GM12878 (cell line): ENCODE measurements at regions not wholly inside any gene's neighbourhood (a gene's known extent, or its start where the extent isn't known, plus 50 kb on each side); places are given as distances from the start of the nearest gene placed in this dataset.

Source experiments
- ATAC-seq: fragments of 200-7000 bp; cut with Tn5 transposase; 3 replicates; pipeline ENCODE4 v1.9.1; 2020; ENCODE audit warnings: mild to moderate bottlenecking, moderate library complexity
- BruUV-seq: library from RNA; stranded (reverse); fragments of 400-500 nt; replicated peaks from 2 replicates; lab custom pipeline; 2021; lab: Mats Ljungman, UMichigan
- CTCF ChIA-PET: fragments of 300-600 bp; sonication (Branson Sonifier 250); formaldehyde crosslinking; extraction: SDS; loops from one replicate; lab custom pipeline; 2021; ENCODE audit warnings: inconsistent platforms; lab: Yijun Ruan, JAX
- POLR2A ChIA-PET: fragments of 350-600 bp; formaldehyde crosslinking; extraction: SDS; loops from one replicate; lab custom pipeline; 2021; ENCODE audit warnings: inconsistent platforms; lab: Charles Lee
- RAD21 ChIA-PET: fragments of 300-600 bp; sonication (Branson Sonifier 250); formaldehyde crosslinking; loops from one replicate; lab custom pipeline; 2023; ENCODE audit warnings: antibody characterized with exemption; ENCODE audit not compliant: unreplicated experiment; lab: Charles Lee
- SMC1A ChIA-PET: fragments of 300-600 bp; sonication (Branson Sonifier 250); formaldehyde crosslinking; loops from one replicate; lab custom pipeline; 2023; ENCODE audit not compliant: unreplicated experiment, uncharacterized antibody; lab: Charles Lee
- DNase-seq: peaks from one replicate; pipeline ENCODE4 v3.0.0-alpha.2; 2011; ENCODE audit warnings: low read depth, low spot score
- FAIRE-seq: peaks from 3 replicates; lab custom pipeline; 2011; peaks lifted over from hg19 to GRCh38; lab: Jason Lieb, UNC
- H2AFZ ChIP-seq: 2 replicates; pipeline ENCODE4 v1.6.0; 2011; ENCODE audit warnings: low read depth, low read length, control low read depth; ENCODE audit not compliant: control insufficient read depth
- H3K27ac ChIP-seq: 2 replicates; pipeline ENCODE4 v1.5.1; 2011; ENCODE audit warnings: control low read depth; ENCODE audit not compliant: control insufficient read depth, insufficient read depth
- H3K27me3 ChIP-seq, 2 experiments: replicated peaks in 1 of 2; 2 replicates each; pipeline versions ENCODE4 v1.6.0 to v1.6.1; 2011; ENCODE audit warnings: low read length in 1 of 2; ENCODE audit not compliant: control insufficient read depth in 2 of 2, insufficient read depth in 2 of 2
- H3K36me3 ChIP-seq, 2 experiments: 2 replicates each; pipeline ENCODE4 v1.5.1; 2011; ENCODE audit warnings: low read length in 1 of 2; ENCODE audit not compliant: control insufficient read depth in 2 of 2, insufficient read depth in 2 of 2
- H3K4me1 ChIP-seq: 2 replicates; pipeline ENCODE4 v1.6.1; 2011; ENCODE audit warnings: mild to moderate bottlenecking, low read length, moderate library complexity, mixed read lengths; ENCODE audit not compliant: control insufficient read depth, insufficient read depth
- H3K4me2 ChIP-seq: 2 replicates; pipeline ENCODE4 v1.6.0; 2011; ENCODE audit warnings: control low read depth; ENCODE audit not compliant: control insufficient read depth, insufficient read depth
- H3K4me3 ChIP-seq: fragments of 200-600 bp; sonication (generic); 2 replicates; pipeline ENCODE4 v1.5.1; 2016
- H3K79me2 ChIP-seq: 2 replicates; pipeline ENCODE4 v1.6.0; 2011; ENCODE audit warnings: low read length; ENCODE audit not compliant: control insufficient read depth, insufficient read depth
- H3K9ac ChIP-seq: 2 replicates; pipeline ENCODE4 v1.8.0; 2011; ENCODE audit warnings: low read length, control low read depth, mixed read lengths; ENCODE audit not compliant: control insufficient read depth, insufficient read depth
- H3K9me3 ChIP-seq: replicated peaks from 3 replicates; pipeline ENCODE4 v1.5.1; 2011; ENCODE audit warnings: mild to moderate bottlenecking, low read length; ENCODE audit not compliant: control insufficient read depth, insufficient read depth
- H4K20me1 ChIP-seq: 2 replicates; pipeline ENCODE4 v1.6.0; 2011; ENCODE audit not compliant: control insufficient read depth, insufficient read depth
- BRCA1 ChIP-seq: IDR thresholded peaks from 2 replicates; pipeline ENCODE4 v1.6.1; 2011; ENCODE audit warnings: low read depth, low read length, improper control_type of control experiment
- IKZF1 ChIP-seq: fragments of 450-650 bp; conservative IDR thresholded peaks from 2 replicates; pipeline ENCODE4 v1.6.1; 2017; ENCODE audit warnings: antibody characterized with exemption, mild to moderate bottlenecking
- JUNB ChIP-seq: IDR thresholded peaks from 2 replicates; pipeline ENCODE4 v1.6.1; 2016; ENCODE audit warnings: antibody characterized with exemption, mild to moderate bottlenecking
- RUNX3 ChIP-seq: IDR thresholded peaks from 2 replicates; pipeline ENCODE4 v1.6.1; 2012; ENCODE audit warnings: low read length, inconsistent platforms
- WGBS: methylation state at CpG from one replicate; pipeline ENCODE4 v1.1.6; 2016; ENCODE audit warnings: low lambda C conversion rate; ENCODE audit not compliant: insufficient replicate concordance, insufficient coverage; ENCODE audit errors: missing lambda C conversion rate; 5-methylcytosine and 5-hydroxymethylcytosine counted together
- in situ Hi-C: fragments of 300-500 bp; cut with MboI; formaldehyde crosslinking; loops from 9 replicates; pipeline ENCODE4 v1.14.3; 2018; ENCODE audit warnings: mixed read lengths
- intact Hi-C: fragments of 100-400 bp; cut with micrococcal nuclease; formaldehyde crosslinking; loops from one replicate; pipeline ENCODE4 v1.14.2; 2022; ENCODE audit not compliant: unreplicated experiment
- TF ChIP-seq, protein P1 (sequence below): IDR thresholded peaks from 2 replicates; pipeline ENCODE4 v1.6.1; 2012; ENCODE audit warnings: improper control_type of control experiment, low read depth, low read length; ENCODE audit not compliant: insufficient replicate concordance

DNA sequence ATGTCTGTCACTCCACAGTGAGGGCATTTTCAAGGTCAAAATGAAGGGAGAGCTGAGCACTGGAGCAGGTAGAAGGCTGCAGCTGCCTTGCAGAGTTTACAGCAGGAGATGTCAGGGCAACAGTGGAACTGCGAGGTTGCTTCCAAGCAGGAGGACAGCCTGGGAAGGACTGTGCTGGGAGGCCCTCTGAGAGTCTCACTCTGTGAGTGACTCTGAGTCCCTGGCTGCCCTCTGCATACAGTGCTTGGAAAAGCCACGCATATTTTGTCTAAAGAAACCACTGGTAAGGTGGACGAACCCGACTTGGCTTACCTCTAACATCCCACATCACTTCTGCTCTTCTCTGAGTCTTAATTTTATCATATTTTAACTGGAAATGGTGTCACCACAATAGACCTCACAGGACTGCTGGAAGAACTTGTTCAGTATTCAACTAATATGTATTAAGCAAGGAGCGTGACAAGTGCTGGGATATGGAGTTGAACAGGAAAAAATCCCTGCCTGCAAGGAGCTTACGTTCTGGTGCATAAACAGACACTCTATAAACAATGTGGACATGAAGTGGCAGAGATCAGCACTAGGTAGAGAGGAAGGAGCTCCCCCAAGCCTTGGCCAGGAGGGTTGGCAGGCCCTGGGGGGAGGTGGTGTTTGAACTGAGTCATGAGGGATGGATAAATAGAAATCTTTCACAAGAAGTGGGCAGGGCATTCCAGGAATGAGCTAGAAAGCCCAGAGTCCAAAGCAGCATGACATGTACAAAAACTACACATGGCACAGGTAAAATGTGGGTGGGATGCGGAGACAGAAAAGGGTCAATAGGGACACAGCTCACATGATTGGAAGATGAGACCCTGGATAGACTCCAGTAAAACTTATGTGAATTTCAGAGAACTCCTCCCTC, 64.0 kb upstream of the FOXE1 start (continued):
- TF ChIP-seq, protein P1, sequence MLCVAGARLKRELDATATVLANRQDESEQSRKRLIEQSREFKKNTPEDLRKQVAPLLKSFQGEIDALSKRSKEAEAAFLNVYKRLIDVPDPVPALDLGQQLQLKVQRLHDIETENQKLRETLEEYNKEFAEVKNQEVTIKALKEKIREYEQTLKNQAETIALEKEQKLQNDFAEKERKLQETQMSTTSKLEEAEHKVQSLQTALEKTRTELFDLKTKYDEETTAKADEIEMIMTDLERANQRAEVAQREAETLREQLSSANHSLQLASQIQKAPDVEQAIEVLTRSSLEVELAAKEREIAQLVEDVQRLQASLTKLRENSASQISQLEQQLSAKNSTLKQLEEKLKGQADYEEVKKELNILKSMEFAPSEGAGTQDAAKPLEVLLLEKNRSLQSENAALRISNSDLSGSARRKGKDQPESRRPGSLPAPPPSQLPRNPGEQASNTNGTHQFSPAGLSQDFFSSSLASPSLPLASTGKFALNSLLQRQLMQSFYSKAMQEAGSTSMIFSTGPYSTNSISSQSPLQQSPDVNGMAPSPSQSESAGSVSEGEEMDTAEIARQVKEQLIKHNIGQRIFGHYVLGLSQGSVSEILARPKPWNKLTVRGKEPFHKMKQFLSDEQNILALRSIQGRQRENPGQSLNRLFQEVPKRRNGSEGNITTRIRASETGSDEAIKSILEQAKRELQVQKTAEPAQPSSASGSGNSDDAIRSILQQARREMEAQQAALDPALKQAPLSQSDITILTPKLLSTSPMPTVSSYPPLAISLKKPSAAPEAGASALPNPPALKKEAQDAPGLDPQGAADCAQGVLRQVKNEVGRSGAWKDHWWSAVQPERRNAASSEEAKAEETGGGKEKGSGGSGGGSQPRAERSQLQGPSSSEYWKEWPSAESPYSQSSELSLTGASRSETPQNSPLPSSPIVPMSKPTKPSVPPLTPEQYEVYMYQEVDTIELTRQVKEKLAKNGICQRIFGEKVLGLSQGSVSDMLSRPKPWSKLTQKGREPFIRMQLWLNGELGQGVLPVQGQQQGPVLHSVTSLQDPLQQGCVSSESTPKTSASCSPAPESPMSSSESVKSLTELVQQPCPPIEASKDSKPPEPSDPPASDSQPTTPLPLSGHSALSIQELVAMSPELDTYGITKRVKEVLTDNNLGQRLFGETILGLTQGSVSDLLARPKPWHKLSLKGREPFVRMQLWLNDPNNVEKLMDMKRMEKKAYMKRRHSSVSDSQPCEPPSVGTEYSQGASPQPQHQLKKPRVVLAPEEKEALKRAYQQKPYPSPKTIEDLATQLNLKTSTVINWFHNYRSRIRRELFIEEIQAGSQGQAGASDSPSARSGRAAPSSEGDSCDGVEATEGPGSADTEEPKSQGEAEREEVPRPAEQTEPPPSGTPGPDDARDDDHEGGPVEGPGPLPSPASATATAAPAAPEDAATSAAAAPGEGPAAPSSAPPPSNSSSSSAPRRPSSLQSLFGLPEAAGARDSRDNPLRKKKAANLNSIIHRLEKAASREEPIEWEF, result no peak
- no peak for TF ChIP-seq BRCA1

DNA sequence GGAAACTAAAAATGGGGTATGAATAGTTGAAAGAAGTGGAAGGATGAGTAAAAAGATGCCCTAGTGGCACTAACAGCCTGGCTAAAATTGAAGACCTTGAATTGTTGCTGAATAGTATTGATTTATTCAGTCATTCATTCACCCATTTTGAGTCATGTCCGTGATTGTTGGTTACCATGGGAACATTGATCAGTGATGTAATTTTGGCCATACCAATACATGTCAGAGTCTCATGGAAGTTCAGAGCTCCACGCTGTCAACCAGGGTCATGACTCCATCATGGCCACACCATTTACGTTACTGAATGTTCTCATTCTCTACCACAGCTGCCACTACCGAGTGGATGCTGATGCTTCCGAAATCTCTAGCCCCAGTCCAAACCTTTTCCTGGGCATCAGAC, 62.5 kb upstream of the FOXE1 start:
- DNase-seq, result no peak
- ChIA-PET SMC1A (interaction anchor here (0.7 kb wide), 1 partner anchor 78 kb away, joined by 3 read pairs; no protein-coding TSS in a partner anchor), RAD21 (no interaction called here), CTCF (no interaction called here), POLR2A (no interaction called here)
- Histone ChIP-seq H3K4me2 (no peak overlapping the region), H2AFZ (no peak overlapping the region), H3K9ac (no peak overlapping the region), H3K79me2 (no peaks in the 10 kb centered on the region), H3K4me1 (no peaks in the 10 kb centered on the region), H3K9me3 (no peaks in the 10 kb centered on the region; the same call in 2 of the 3 replicates), H3K27ac (no peak overlapping the region), H3K4me3 (no peak overlapping the region), H4K20me1 (no peaks in the 10 kb centered on the region), H3K27me3 (no peaks in the 10 kb centered on the region), H3K36me3 (no peaks in the 10 kb centered on the region)
- no TSS peak for BruUV-seq
- WGBS, result 44% methylated on average over 5 of the region's 5 CpGs
- FAIRE-seq, result no peak
- ATAC-seq, result no peak
- TF ChIP-seq JUNB, result no peak
- TF ChIP-seq RUNX3, result no peak
- TF ChIP-seq IKZF1, result no peak
- in situ Hi-C loops, result no loop called here
- intact Hi-C loops, result no loop called here
